ENCODE measurements at regions not wholly inside any gene's neighbourhood (a gene's known extent, or its start where the extent isn't known, plus 50 kb on each side); places are given as distances from the start of the nearest gene placed in this dataset.

- Mint-ChIP-seq H3K27ac (no peak overlapping the region), H3K4me3 (no peak overlapping the region), H3K27me3 (peaks cover 10% of the 10 kb centered on the region), H3K36me3 (ENCODE audit: low read depth) (no peaks in the 10 kb centered on the region), H3K9me3 (no peaks in the 10 kb centered on the region), H3K4me1 (no peaks in the 10 kb centered on the region)
- no peak for ATAC-seq (replicated peaks)
These were observed 58.3 kb upstream of the PACRGL start for GRCh38 chr4:20641976-20642375.

GRCh38 chr4:20643631-20644030 is 56.6 kb upstream of the PACRGL start:
- ATAC-seq (replicated peaks) = no peak
- Mint-ChIP-seq H3K4me3 (no peak overlapping the region), H3K4me1 (no peaks in the 10 kb centered on the region), H3K9me3 (no peaks in the 10 kb centered on the region), H3K27ac (no peak overlapping the region), H3K36me3 (ENCODE audit: low read depth) (no peaks in the 10 kb centered on the region), H3K27me3 (peaks cover 10% of the 10 kb centered on the region)

DNA sequence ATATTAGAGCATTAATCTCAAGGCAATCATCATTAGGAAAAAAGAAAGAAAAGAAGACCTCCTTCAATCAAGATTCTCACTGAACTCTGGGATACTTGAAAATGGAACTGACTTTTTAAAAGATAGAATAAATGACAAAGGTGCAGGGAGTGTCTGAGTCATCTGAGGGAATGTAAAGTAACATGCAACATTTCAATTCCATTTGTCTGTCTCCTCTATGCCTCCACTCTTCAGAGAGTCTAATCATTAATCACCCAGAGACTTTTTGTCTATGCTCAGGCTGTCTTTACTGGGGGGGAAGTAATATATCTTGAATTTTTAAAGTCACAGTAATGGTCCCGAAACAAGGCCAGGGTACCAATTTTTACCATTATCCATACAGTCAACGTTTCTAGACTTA is 55.0 kb upstream of the PACRGL start:
- H3K4me1 Mint-ChIP-seq = no peaks in the 10 kb centered on the region
- no peak for ATAC-seq (replicated peaks)
- peaks cover 10% of the 10 kb centered on the region for H3K27me3 Mint-ChIP-seq

GRCh38 chr4:20646287-20646686 is 54.0 kb upstream of the PACRGL start:
- ATAC-seq (replicated peaks) = no peak
- H3K36me3 Mint-ChIP-seq (ENCODE audit: low read depth) = no peaks in the 10 kb centered on the region
- peaks cover 10% of the 10 kb centered on the region for H3K27me3 Mint-ChIP-seq
- H3K9me3 Mint-ChIP-seq = no peaks in the 10 kb centered on the region
- H3K27ac Mint-ChIP-seq = no peak overlapping the region
- H3K4me3 Mint-ChIP-seq = no peak overlapping the region
- H3K4me1 Mint-ChIP-seq = no peaks in the 10 kb centered on the region

More for the DNA sequence above, 55.0 kb upstream of the PACRGL start:
- Mint-ChIP-seq H3K36me3 (ENCODE audit: low read depth) (no peaks in the 10 kb centered on the region), H3K4me3 (no peak overlapping the region), H3K27ac (no peak overlapping the region), H3K9me3 (no peaks in the 10 kb centered on the region)

Data from activated T-helper 17 cell treated with anti-CD3 and anti-CD28 coated beads, Interleukin-2, amount 50 U/mL, for 72 hours (primary cell).